ENCODE measurements at regions not wholly inside any gene's neighbourhood (a gene's known extent, or its start where the extent isn't known, plus 50 kb on each side); places are given as distances from the start of the nearest gene placed in this dataset.

DNA sequence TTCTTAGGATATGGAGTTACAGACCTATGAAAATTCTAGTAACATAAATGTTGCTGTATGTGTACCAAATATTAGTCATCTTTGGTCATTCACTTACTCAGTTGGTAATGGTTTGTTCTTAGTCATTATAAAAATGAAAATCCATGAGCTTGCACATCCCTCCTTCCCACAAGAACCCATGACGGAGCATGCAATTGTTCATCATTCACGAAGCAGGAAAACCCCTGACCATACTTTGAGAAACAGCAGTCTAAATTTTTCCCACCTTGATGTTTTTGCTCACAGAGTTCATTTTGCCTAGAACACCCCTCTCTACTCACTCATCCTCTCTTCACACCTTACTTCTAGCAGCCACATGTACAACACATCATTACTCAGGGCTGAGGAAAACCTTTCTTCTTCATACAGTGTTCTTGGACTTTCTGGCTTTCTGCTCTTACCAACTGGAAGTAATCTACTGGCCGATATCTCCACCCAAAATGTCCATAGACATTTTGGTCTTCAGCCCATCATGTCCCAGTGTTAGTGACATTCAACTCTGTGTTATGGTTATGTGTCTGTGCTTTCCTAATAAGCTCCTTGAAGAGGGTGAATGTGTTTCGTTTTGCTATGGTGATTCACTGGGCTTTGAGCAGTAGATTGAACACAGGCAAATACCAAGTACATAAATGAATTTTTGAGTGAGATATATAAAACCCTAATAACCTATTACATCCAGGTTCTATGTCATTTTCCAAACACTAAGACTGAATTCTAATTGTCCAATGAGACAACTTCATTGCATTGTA lies 189.9 kb downstream of the ZC3H11B start:
- TF ChIP-seq CTCF (conservative IDR thresholded peaks at IDR 0.05) = no peak
- WGBS, 2 experiments (ENCODE audit: insufficient coverage in 1 of 2, insufficient read length in 1 of 2) = 92 to 94% methylated on average over 2 to 4 of the region's 4 CpGs
- H3K27ac ChIP-seq (ENCODE audit: low read depth, low read length) = no peak overlapping the region
- no peaks in the 10 kb centered on the region for H3K27me3 ChIP-seq (ENCODE audit: control insufficient read depth, insufficient read depth, low read length, poor library complexity, severe bottlenecking)
- Mint-ChIP-seq H3K9me3 (no peaks in the 10 kb centered on the region), H3K4me1 (no peaks in the 10 kb centered on the region), H3K27ac (no peak overlapping the region), H3K27me3 (ENCODE audit: insufficient read depth) (no peaks in the 10 kb centered on the region), H3K36me3 (ENCODE audit: low read depth) (no peaks in the 10 kb centered on the region), H3K4me3 (no peak overlapping the region)
- H3K4me3 ChIP-seq (ENCODE audit: low read length) = no peak overlapping the region
- no peaks in the 10 kb centered on the region for H3K4me1 ChIP-seq (ENCODE audit: control insufficient read depth, insufficient read depth, low read length)
- no peak overlapping the region for H3K9ac ChIP-seq (ENCODE audit: extremely low read depth, low read length, poor library complexity, severe bottlenecking)
- no peaks in the 10 kb centered on the region for H3K9me3 ChIP-seq (ENCODE audit: control insufficient read depth, low read length)
- no peak for DNase-seq
- H3K36me3 ChIP-seq (ENCODE audit: control insufficient read depth, insufficient read depth, low read length) = no peaks in the 10 kb centered on the region

GRCh38 chr1:219420913-219421312 lies 192.0 kb downstream of the ZC3H11B start:
- H3K27me3 ChIP-seq (ENCODE audit: control insufficient read depth, insufficient read depth, low read length, poor library complexity, severe bottlenecking) = no peaks in the 10 kb centered on the region
- H3K27ac ChIP-seq (ENCODE audit: low read depth, low read length) = no peak overlapping the region
- H3K4me1 ChIP-seq (ENCODE audit: control insufficient read depth, insufficient read depth, low read length) = no peaks in the 10 kb centered on the region
- no peak overlapping the region for H3K27ac Mint-ChIP-seq
- no peak overlapping the region for H3K9ac ChIP-seq (ENCODE audit: extremely low read depth, low read length, poor library complexity, severe bottlenecking)
- H3K4me3 Mint-ChIP-seq = no peak overlapping the region
- H3K4me3 ChIP-seq (ENCODE audit: low read length) = no peak overlapping the region
- DNase-seq = no peak
- no peak for TF ChIP-seq CTCF (conservative IDR thresholded peaks at IDR 0.05)
- no peaks in the 10 kb centered on the region for H3K9me3 ChIP-seq (ENCODE audit: control insufficient read depth, low read length)
- no peaks in the 10 kb centered on the region for H3K36me3 Mint-ChIP-seq (ENCODE audit: low read depth)
- no peaks in the 10 kb centered on the region for H3K9me3 Mint-ChIP-seq
- no peaks in the 10 kb centered on the region for H3K36me3 ChIP-seq (ENCODE audit: control insufficient read depth, insufficient read depth, low read length)
- no peaks in the 10 kb centered on the region for H3K4me1 Mint-ChIP-seq
- no peaks in the 10 kb centered on the region for H3K27me3 Mint-ChIP-seq (ENCODE audit: insufficient read depth)

GRCh38 chr1:219419860-219420259 lies 193.0 kb downstream of the ZC3H11B start:
- H3K27me3 Mint-ChIP-seq (ENCODE audit: insufficient read depth) = no peaks in the 10 kb centered on the region
- no peaks in the 10 kb centered on the region for H3K4me1 Mint-ChIP-seq
- no peak for DNase-seq
- H3K36me3 Mint-ChIP-seq (ENCODE audit: low read depth) = no peaks in the 10 kb centered on the region
- no peaks in the 10 kb centered on the region for H3K9me3 Mint-ChIP-seq
- Histone ChIP-seq H3K36me3 (ENCODE audit: control insufficient read depth, insufficient read depth, low read length) (no peaks in the 10 kb centered on the region), H3K27me3 (ENCODE audit: control insufficient read depth, insufficient read depth, low read length, poor library complexity, severe bottlenecking) (no peaks in the 10 kb centered on the region), H3K9me3 (ENCODE audit: control insufficient read depth, low read length) (no peaks in the 10 kb centered on the region), H3K4me3 (ENCODE audit: low read length) (no peak overlapping the region), H3K9ac (ENCODE audit: extremely low read depth, low read length, poor library complexity, severe bottlenecking) (no peak overlapping the region), H3K27ac (ENCODE audit: low read depth, low read length) (no peak overlapping the region), H3K4me1 (ENCODE audit: control insufficient read depth, insufficient read depth, low read length) (no peaks in the 10 kb centered on the region)
- no peak for TF ChIP-seq CTCF (conservative IDR thresholded peaks at IDR 0.05)
- H3K27ac Mint-ChIP-seq = no peak overlapping the region
- H3K4me3 Mint-ChIP-seq = no peak overlapping the region
